Keratinocyte (primary cell): ENCODE measurements at regions not wholly inside any gene's neighbourhood (a gene's known extent, or its start where the extent isn't known, plus 50 kb on each side); places are given as distances from the start of the nearest gene placed in this dataset.

ENCODE experiments used
- DNase-seq: peaks from one replicate; pipeline ENCODE4 v3.0.0-alpha.2; 2011; ENCODE audit warnings: low read depth, missing footprints, low spot score
- FAIRE-seq: peaks from 2 replicates; lab custom pipeline; 2011; peaks lifted over from hg19 to GRCh38; lab: Jason Lieb, UNC
- H2AFZ ChIP-seq: 2 replicates; pipeline ENCODE4 v1.6.0; 2012; ENCODE audit warnings: low read length, control low read depth, inconsistent platforms; ENCODE audit not compliant: control insufficient read depth
- H3K27ac ChIP-seq: 2 replicates; pipeline ENCODE4 v1.5.1; 2011; ENCODE audit warnings: low read length; ENCODE audit not compliant: control insufficient read depth, insufficient read depth
- H3K27me3 ChIP-seq: 3 replicates; pipeline ENCODE4 v1.6.0; 2011; ENCODE audit warnings: low read length; ENCODE audit not compliant: control insufficient read depth, insufficient read depth; ENCODE audit errors: extremely low read depth
- H3K36me3 ChIP-seq, 2 experiments: 2 replicates in 1 of 2; 3 replicates in 1 of 2; pipeline ENCODE4 v1.5.1; 2011; ENCODE audit warnings: low read length in 2 of 2, mild to moderate bottlenecking in 1 of 2; ENCODE audit not compliant: control insufficient read depth in 2 of 2, insufficient read depth in 2 of 2; ENCODE audit errors: extremely low read depth in 1 of 2
- H3K4me1 ChIP-seq: 3 replicates; pipeline ENCODE4 v1.5.1; 2011; ENCODE audit warnings: low read length; ENCODE audit not compliant: control insufficient read depth, insufficient read depth; ENCODE audit errors: extremely low read depth
- H3K4me2 ChIP-seq: 3 replicates; pipeline ENCODE4 v1.6.0; 2011; ENCODE audit warnings: low read depth, low read length; ENCODE audit not compliant: control insufficient read depth, insufficient read depth; ENCODE audit errors: extremely low read depth
- H3K4me3 ChIP-seq, 3 experiments: fragments of 200-600 bp in 1 of 3; sonication (generic) in 1 of 3; 2 replicates in 2 of 3; 3 replicates in 1 of 3; pipeline ENCODE4 v1.5.1; 2011 to 2016; ENCODE audit warnings: low read length in 3 of 3, mild to moderate bottlenecking in 3 of 3, control low read depth in 2 of 3, inconsistent platforms in 1 of 3, low read depth in 1 of 3, mixed read lengths in 1 of 3, mixed run types in 1 of 3, moderate library complexity in 1 of 3; ENCODE audit not compliant: control insufficient read depth in 2 of 3, insufficient read depth in 2 of 3; ENCODE audit errors: extremely low read depth in 1 of 3
- H3K79me2 ChIP-seq: 2 replicates; pipeline ENCODE4 v1.6.0; 2012; ENCODE audit warnings: low read length; ENCODE audit not compliant: control insufficient read depth, insufficient read depth
- H3K9ac ChIP-seq: 3 replicates; pipeline ENCODE4 v1.6.0; 2011; ENCODE audit warnings: low read length; ENCODE audit not compliant: control insufficient read depth, insufficient read depth; ENCODE audit errors: extremely low read depth
- H3K9me1 ChIP-seq: 3 replicates; pipeline ENCODE4 v1.6.0; 2011; ENCODE audit warnings: low read length; ENCODE audit not compliant: control insufficient read depth, insufficient read depth; ENCODE audit errors: extremely low read depth
- H3K9me3 ChIP-seq: 2 replicates; pipeline ENCODE4 v1.5.1; 2012; ENCODE audit warnings: low read depth, low read length; ENCODE audit not compliant: control insufficient read depth
- H4K20me1 ChIP-seq: 3 replicates; pipeline ENCODE4 v1.6.0; 2011; ENCODE audit warnings: low read length; ENCODE audit not compliant: control insufficient read depth, insufficient read depth; ENCODE audit errors: extremely low read depth
- CTCF ChIP-seq, 3 experiments: IDR thresholded peaks in 1 of 3; conservative IDR thresholded peaks in 1 of 3; optimal IDR thresholded peaks in 1 of 3; 2 replicates in 2 of 3; 3 replicates in 1 of 3; pipeline versions ENCODE3 to v1.5.1; 2011; ENCODE audit warnings: low read length in 3 of 3, mild to moderate bottlenecking in 3 of 3, moderate library complexity in 2 of 3, control low read depth in 1 of 3, inconsistent platforms in 1 of 3; ENCODE audit not compliant: insufficient read depth in 2 of 3; ENCODE audit errors: extremely low read depth in 1 of 3
- EZH2 ChIP-seq: IDR thresholded peaks from one replicate; pipeline ENCODE4 v1.6.1; 2012; ENCODE audit warnings: inconsistent platforms, mild to moderate bottlenecking, low read length, moderate library complexity
- dilution Hi-C: fragments of 300-500 bp; cut with MboI; formaldehyde crosslinking; loops from one replicate; pipeline ENCODE4 v1.7.0; 2020; ENCODE audit warnings: low sequenced_read_pairs; ENCODE audit not compliant: extremely low pct_ligation_motif_present

DNA sequence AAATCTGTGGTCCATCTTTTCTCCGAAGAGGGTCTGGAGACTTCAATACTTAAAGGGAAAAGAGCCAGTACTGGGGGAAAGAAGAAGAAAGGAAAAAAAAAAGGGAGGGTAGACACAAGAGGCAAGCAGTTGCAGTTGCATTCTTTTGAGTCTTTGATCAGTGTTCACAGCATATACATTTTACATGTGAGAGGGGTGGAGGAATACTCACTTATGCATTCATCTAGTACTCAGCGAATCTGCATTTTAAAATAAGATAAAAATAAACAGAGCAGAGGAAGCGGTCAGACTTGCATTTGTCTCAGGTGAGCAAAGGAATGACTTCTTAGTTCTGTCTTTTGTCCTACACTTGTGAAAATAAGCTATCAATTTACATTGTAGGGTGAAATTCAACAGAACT lies 275.6 kb downstream of the SLC7A11 start:
- Histone ChIP-seq H3K27me3 (no peaks in the 10 kb centered on the region), H3K4me3 (no peak overlapping the region), H3K27ac (no peak overlapping the region), H3K9me1 (no peaks in the 10 kb centered on the region), H4K20me1 (no peaks in the 10 kb centered on the region), H3K9me3 (peaks cover 2% of the 10 kb centered on the region), H3K4me1 (peaks cover 9% of the 10 kb centered on the region), H3K4me2 (no peak overlapping the region), H3K36me3 (no peaks in the 10 kb centered on the region), H3K79me2 (no peaks in the 10 kb centered on the region), H2AFZ (no peak overlapping the region), H3K9ac (no peak overlapping the region)
- no peak for TF ChIP-seq CTCF (optimal IDR thresholded peaks at IDR 0.05 in 1 of 3, IDR thresholded peaks at IDR 0.05 in 1 of 3, conservative IDR thresholded peaks at IDR 0.05 in 1 of 3; ENCODE audit: extremely low read depth in 1 of 3, insufficient read depth in 2 of 3, low read length in 3 of 3)
- no peak for TF ChIP-seq EZH2
- dilution Hi-C loops: no loop called here
- FAIRE-seq (peak; percentile 39), DNase-seq (no peak)

GRCh38 chr4:137961051-137961438 lies 281.1 kb downstream of the SLC7A11 start:
- no peaks in the 10 kb centered on the region for H3K9me3 ChIP-seq
- peak overlapping the region in 2 of 3 experiments; percentile 13 to 22 for H3K4me3 ChIP-seq
- no peak for TF ChIP-seq CTCF (optimal IDR thresholded peaks at IDR 0.05 in 1 of 3, IDR thresholded peaks at IDR 0.05 in 1 of 3, conservative IDR thresholded peaks at IDR 0.05 in 1 of 3; ENCODE audit: extremely low read depth in 1 of 3, insufficient read depth in 2 of 3, low read length in 3 of 3)
- TF ChIP-seq EZH2: no peak
- H3K27me3 ChIP-seq: no peaks in the 10 kb centered on the region
- peaks cover 41% of the 10 kb centered on the region for H3K4me1 ChIP-seq
- H3K9ac ChIP-seq: no peak overlapping the region
- no peaks in the 10 kb centered on the region for H4K20me1 ChIP-seq
- H2AFZ ChIP-seq: no peak overlapping the region
- no peaks in the 10 kb centered on the region for H3K36me3 ChIP-seq
- peak; percentile 98 for FAIRE-seq
- H3K4me2 ChIP-seq: peak overlapping the region; percentile 73
- no peaks in the 10 kb centered on the region for H3K79me2 ChIP-seq
- no peaks in the 10 kb centered on the region for H3K9me1 ChIP-seq
- dilution Hi-C loops: no loop called here
- peak overlapping the region; percentile 85 for H3K27ac ChIP-seq
- peak; percentile 86 for DNase-seq
